ENCODE measurements at regions not wholly inside any gene's neighbourhood (a gene's known extent, or its start where the extent isn't known, plus 50 kb on each side); places are given as distances from the start of the nearest gene placed in this dataset.

DNA sequence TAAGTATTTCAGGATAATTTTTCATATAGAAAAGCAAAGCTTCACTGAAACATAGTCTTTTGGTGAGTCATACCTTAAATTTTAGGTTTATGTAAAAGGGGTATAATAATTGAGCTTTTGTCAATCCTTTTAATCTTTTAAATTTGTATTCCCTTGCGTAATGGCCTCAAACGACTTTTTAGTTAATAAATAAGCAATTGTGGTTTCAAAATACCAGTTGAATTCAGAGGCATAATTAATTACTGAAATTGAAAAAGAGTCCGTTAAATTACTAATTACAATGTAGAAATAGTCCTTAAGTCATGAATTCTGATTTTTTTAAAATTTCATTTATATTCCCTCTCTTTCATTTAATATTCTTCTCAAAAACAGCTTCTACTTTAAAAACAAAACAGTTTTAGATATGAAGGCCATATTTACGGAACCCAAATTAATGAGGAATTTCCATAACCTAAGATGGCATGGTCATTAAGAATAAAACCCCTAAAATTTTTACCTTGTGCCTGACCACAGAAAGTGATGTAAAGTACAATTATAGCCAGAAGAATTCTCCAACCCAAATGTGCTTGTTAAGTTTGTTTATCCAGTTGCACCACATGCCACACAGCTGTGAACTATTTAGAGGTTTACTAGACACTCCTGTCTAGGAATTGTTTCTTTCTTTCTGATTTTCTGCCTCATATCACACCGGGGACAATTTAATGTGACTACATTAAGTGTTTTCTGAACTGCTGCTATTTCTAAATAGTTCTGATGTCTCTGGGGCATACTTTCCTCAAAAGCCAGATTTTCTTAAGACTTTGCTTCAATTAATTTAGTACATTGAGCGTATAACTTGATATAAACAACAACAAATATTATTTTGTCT is 60.7 kb upstream of the ITGA4 start:
- peak; percentile 44 for DNase-seq (ENCODE audit: low read depth)
- POLR2A ChIA-PET: no interaction called here
- H3K27me3 ChIP-seq (ENCODE audit: control insufficient read depth, insufficient read depth, low read length): no peaks in the 10 kb centered on the region

DNA sequence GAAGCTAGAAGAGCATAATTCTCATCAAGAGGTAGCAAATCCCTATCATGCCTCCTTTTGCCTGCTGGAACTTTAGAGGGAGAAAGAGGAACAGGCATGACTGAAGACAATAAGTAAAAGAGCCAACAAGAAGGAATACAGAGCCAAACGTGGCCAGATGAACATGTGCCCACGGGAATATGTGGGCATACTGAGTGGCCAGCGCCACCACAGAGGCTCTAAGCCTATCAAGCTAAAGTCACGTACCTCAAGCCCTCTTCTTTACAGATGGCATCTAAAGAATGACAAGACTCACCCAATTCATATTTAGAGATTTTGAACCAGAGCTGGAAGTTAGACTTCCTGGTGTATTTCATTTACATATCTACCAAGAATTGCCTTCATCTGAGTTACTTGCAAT is 59.9 kb upstream of the ITGA4 start:
- CTCF ChIA-PET: no interaction called here

More for the DNA sequence above, 60.7 kb upstream of the ITGA4 start:
- TF ChIP-seq, protein P1, sequence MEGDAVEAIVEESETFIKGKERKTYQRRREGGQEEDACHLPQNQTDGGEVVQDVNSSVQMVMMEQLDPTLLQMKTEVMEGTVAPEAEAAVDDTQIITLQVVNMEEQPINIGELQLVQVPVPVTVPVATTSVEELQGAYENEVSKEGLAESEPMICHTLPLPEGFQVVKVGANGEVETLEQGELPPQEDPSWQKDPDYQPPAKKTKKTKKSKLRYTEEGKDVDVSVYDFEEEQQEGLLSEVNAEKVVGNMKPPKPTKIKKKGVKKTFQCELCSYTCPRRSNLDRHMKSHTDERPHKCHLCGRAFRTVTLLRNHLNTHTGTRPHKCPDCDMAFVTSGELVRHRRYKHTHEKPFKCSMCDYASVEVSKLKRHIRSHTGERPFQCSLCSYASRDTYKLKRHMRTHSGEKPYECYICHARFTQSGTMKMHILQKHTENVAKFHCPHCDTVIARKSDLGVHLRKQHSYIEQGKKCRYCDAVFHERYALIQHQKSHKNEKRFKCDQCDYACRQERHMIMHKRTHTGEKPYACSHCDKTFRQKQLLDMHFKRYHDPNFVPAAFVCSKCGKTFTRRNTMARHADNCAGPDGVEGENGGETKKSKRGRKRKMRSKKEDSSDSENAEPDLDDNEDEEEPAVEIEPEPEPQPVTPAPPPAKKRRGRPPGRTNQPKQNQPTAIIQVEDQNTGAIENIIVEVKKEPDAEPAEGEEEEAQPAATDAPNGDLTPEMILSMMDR (IDR thresholded peaks at IDR 0.05; ENCODE audit: insufficient read depth, low read depth, low read length): no peak
- CTCF ChIA-PET: no interaction called here
- H3K36me3 ChIP-seq (ENCODE audit: control insufficient read depth, insufficient read depth, low read length): no peaks in the 10 kb centered on the region
- H3K4me3 ChIP-seq (ENCODE audit: low read depth, low read length): no peak overlapping the region

DNA sequence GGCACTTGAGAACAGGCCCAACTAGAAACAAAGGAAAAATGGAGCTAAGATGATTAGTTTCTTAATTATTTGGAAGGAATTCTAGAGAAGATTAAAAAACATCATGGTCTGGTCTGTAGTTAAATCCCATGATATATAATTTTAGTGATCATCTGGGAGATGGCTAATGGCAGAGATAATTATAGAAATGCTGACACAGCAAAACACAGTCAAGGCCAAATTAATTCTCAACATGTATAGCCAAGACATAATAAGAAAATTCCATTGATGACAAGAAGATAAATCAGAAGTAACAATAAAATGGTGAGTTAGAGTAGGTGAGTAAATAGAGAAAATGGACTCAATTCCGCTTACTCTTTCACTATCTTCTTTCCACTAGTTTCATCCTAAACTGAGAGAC is 59.2 kb upstream of the ITGA4 start:
- DNase-seq (ENCODE audit: low read depth): no peak
- TF ChIP-seq, protein P1 (IDR thresholded peaks at IDR 0.05; ENCODE audit: insufficient read depth, low read depth, low read length): no peak
- Histone ChIP-seq H3K27me3 (ENCODE audit: control insufficient read depth, insufficient read depth, low read length) (no peaks in the 10 kb centered on the region), H3K4me3 (ENCODE audit: low read depth, low read length) (no peak overlapping the region), H3K36me3 (ENCODE audit: control insufficient read depth, insufficient read depth, low read length) (no peaks in the 10 kb centered on the region)
- POLR2A ChIA-PET: no interaction called here
- CTCF ChIA-PET: no interaction called here

More for the DNA sequence above, 59.9 kb upstream of the ITGA4 start:
- POLR2A ChIA-PET: no interaction called here
- Histone ChIP-seq H3K4me3 (ENCODE audit: low read depth, low read length) (no peak overlapping the region), H3K27me3 (ENCODE audit: control insufficient read depth, insufficient read depth, low read length) (no peaks in the 10 kb centered on the region), H3K36me3 (ENCODE audit: control insufficient read depth, insufficient read depth, low read length) (no peaks in the 10 kb centered on the region)
- TF ChIP-seq, protein P1 (IDR thresholded peaks at IDR 0.05; ENCODE audit: insufficient read depth, low read depth, low read length): no peak
- DNase-seq (ENCODE audit: low read depth): no peak

GRCh38 chr2:181399027-181399426 is 58.2 kb upstream of the ITGA4 start:
- DNase-seq (ENCODE audit: low read depth): no peak
- CTCF ChIA-PET: interaction anchor here (0.5 to 0.9 kb wide), 3 partner anchors 32 to 295 kb away, joined by 3 read pairs; no protein-coding TSS in a partner anchor
- no peaks in the 10 kb centered on the region for H3K27me3 ChIP-seq (ENCODE audit: control insufficient read depth, insufficient read depth, low read length)
- POLR2A ChIA-PET: no interaction called here
- TF ChIP-seq, protein P1 (IDR thresholded peaks at IDR 0.05; ENCODE audit: insufficient read depth, low read depth, low read length): no peak
- H3K4me3 ChIP-seq (ENCODE audit: low read depth, low read length): no peak overlapping the region
- no peaks in the 10 kb centered on the region for H3K36me3 ChIP-seq (ENCODE audit: control insufficient read depth, insufficient read depth, low read length)

DNA sequence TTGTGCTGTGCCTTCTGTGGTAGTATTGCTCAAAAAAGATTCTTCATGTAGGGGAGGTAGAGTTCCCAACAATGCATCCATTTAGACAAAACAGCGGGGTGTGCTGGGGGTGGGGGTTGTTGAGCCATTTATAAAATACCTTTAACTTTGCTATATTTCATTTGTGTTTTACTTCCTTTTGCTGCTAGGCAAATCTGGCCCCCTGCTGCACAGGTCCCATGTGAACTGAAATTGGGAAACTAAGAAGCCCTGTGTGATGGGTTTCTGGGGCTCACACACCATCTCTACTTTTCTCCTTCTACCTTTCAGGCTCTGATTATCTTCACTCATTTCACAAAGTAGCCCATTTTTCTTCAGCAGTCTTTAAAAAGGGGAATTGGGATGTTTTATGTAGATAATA is 52.7 kb upstream of the ITGA4 start:
- Histone ChIP-seq H3K4me3 (ENCODE audit: low read depth, low read length) (no peak overlapping the region), H3K27me3 (ENCODE audit: control insufficient read depth, insufficient read depth, low read length) (no peaks in the 10 kb centered on the region), H3K36me3 (ENCODE audit: control insufficient read depth, insufficient read depth, low read length) (no peaks in the 10 kb centered on the region)
- ChIA-PET CTCF (no interaction called here), POLR2A (no interaction called here)
- TF ChIP-seq, protein P1 (IDR thresholded peaks at IDR 0.05; ENCODE audit: insufficient read depth, low read depth, low read length): no peak
- no peak for DNase-seq (ENCODE audit: low read depth)
